ENCODE measurements at regions not wholly inside any gene's neighbourhood (a gene's known extent, or its start where the extent isn't known, plus 50 kb on each side); places are given as distances from the start of the nearest gene placed in this dataset.

GRCh38 chr4:136526517-136526916 lies 1005.8 kb downstream of the PCDH18 start:
- TF ChIP-seq POLR2A (IDR thresholded peaks at IDR 0.05; ENCODE audit: low read depth, low read length), result no peak
- TF ChIP-seq NFYB (IDR thresholded peaks at IDR 0.05; ENCODE audit: insufficient read depth, low read depth, low read length), result no peak
- TF ChIP-seq EGR1 (IDR thresholded peaks at IDR 0.05; ENCODE audit: borderline replicate concordance in 1 of 2, low read depth in 2 of 2, low read length in 2 of 2), result no peak
- no peak for TF ChIP-seq ZNF274 (IDR thresholded peaks at IDR 0.05; ENCODE audit: insufficient read depth, insufficient read length)
- TF ChIP-seq HDAC2 (IDR thresholded peaks at IDR 0.05), result no peak
- no peak for TF ChIP-seq RAD21 (IDR thresholded peaks at IDR 0.05; ENCODE audit: insufficient read depth, low read depth, low read length)
- TF ChIP-seq CTCF (IDR thresholded peaks at IDR 0.05 in 2 of 3, conservative IDR thresholded peaks at IDR 0.05 in 1 of 3; ENCODE audit: control insufficient read depth in 2 of 3, extremely low read depth in 1 of 3, insufficient read depth in 1 of 3, low read depth in 3 of 3, low read length in 3 of 3), result no peak
- TF ChIP-seq SUZ12 (IDR thresholded peaks at IDR 0.05; ENCODE audit: unreplicated experiment), result no peak
- TF ChIP-seq EP300 (IDR thresholded peaks at IDR 0.05; ENCODE audit: borderline replicate concordance in 1 of 2, control insufficient read depth in 1 of 2, low read depth in 2 of 2, low read length in 2 of 2), result no peak
- no peak for TF ChIP-seq RB1 (IDR thresholded peaks at IDR 0.05; ENCODE audit: borderline replicate concordance)
- no peak for TF ChIP-seq ESRRA (IDR thresholded peaks at IDR 0.05; ENCODE audit: low read length)
- no peak for TF ChIP-seq YY1 (IDR thresholded peaks at IDR 0.05; ENCODE audit: low read depth, low read length)
